Tongue (tissue), 1 donor: ENCODE measurements at regions not wholly inside any gene's neighbourhood (a gene's known extent, or its start where the extent isn't known, plus 50 kb on each side); places are given as distances from the start of the nearest gene placed in this dataset.
"Not testable (repeated sequence)": the region's sequence is repeated elsewhere in the genome, so short reads cannot be mapped to it uniquely, and the experiment has no call there.

Experiments
- DNase-seq: peaks from one replicate; pipeline ENCODE4 v3.0.0-alpha.2; 2015

- no peak for DNase-seq
These were observed 132.4 kb downstream of the COPS8 start for GRCh38 chr2:237217995-237218616.

- DNase-seq, result peak; percentile 69
These were observed 133.1 kb downstream of the COPS8 start for GRCh38 chr2:237218756-237219155.

GRCh38 chr2:237219826-237220225 lies 134.1 kb downstream of the COPS8 start:
- DNase-seq, result no peak

- no peak for DNase-seq
These were observed 135.8 kb downstream of the COPS8 start for GRCh38 chr2:237221443-237221842.

GRCh38 chr2:237222178-237222577 lies 136.5 kb downstream of the COPS8 start:
- no peak for DNase-seq

- no peak for DNase-seq
These were observed 136.9 kb downstream of the COPS8 start for GRCh38 chr2:237222601-237223041.

- peak; percentile 11 for DNase-seq
These were observed 137.6 kb downstream of the COPS8 start for GRCh38 chr2:237223201-237223861.

- no peak for DNase-seq
These were observed 141.5 kb downstream of the COPS8 start for GRCh38 chr2:237227190-237227589.

GRCh38 chr2:237227592-237228280 lies 142.0 kb downstream of the COPS8 start:
- no peak for DNase-seq

- DNase-seq, result no peak
These were observed 142.6 kb downstream of the COPS8 start for GRCh38 chr2:237228281-237228625.

- no peak for DNase-seq
These were observed 144.2 kb downstream of the COPS8 start for GRCh38 chr2:237229905-237230304.

GRCh38 chr2:237230355-237230754 lies 144.7 kb downstream of the COPS8 start:
- DNase-seq, result no peak

- DNase-seq, result no peak
These were observed 145.9 kb downstream of the COPS8 start for GRCh38 chr2:237231593-237231992.

- no peak for DNase-seq
These were observed 146.5 kb downstream of the COPS8 start for GRCh38 chr2:237232166-237232565.

- DNase-seq, result no peak
These were observed 148.6 kb downstream of the COPS8 start for GRCh38 chr2:237234268-237234667.

GRCh38 chr2:237235383-237236095 lies 149.8 kb downstream of the COPS8 start:
- peak; percentile 24 for DNase-seq

- no peak for DNase-seq
These were observed 150.5 kb downstream of the COPS8 start for GRCh38 chr2:237236188-237236587.

- no peak for DNase-seq
These were observed 152.6 kb downstream of the COPS8 start for GRCh38 chr2:237238249-237238648.

- no peak for DNase-seq
These were observed 154.6 kb downstream of the COPS8 start for GRCh38 chr2:237240252-237240651.

- not testable (repeated sequence) for DNase-seq
These were observed 155.2 kb downstream of the COPS8 start for GRCh38 chr2:237240868-237241267.

GRCh38 chr2:237242091-237242536 lies 156.4 kb downstream of the COPS8 start:
- DNase-seq, result no peak

- no peak for DNase-seq
These were observed 157.8 kb downstream of the COPS8 start for GRCh38 chr2:237243487-237243886.

- no peak for DNase-seq
These were observed 158.5 kb downstream of the COPS8 start for GRCh38 chr2:237244178-237244577.
